ENCODE measurements at regions not wholly inside any gene's neighbourhood (a gene's known extent, or its start where the extent isn't known, plus 50 kb on each side); places are given as distances from the start of the nearest gene placed in this dataset.
"Not testable (repeated sequence)": the region's sequence is repeated elsewhere in the genome, so short reads cannot be mapped to it uniquely, and the experiment has no call there.

- DNase-seq, result not testable (repeated sequence)
Observed at GRCh38 chr4:43672265-43672885, 776.2 kb downstream of the KCTD8 start.

GRCh38 chr4:43680421-43680820 is 768.2 kb downstream of the KCTD8 start:
- DNase-seq, result no peak

- no peak for DNase-seq
Observed at GRCh38 chr4:43682551-43682950, 766.1 kb downstream of the KCTD8 start.

GRCh38 chr4:43690116-43690515 is 758.5 kb downstream of the KCTD8 start:
- DNase-seq, result no peak

- DNase-seq, result no peak
Observed at GRCh38 chr4:43693876-43694275, 754.7 kb downstream of the KCTD8 start.

- no peak for DNase-seq
Observed at GRCh38 chr4:43709443-43709842, 739.2 kb downstream of the KCTD8 start.

GRCh38 chr4:43716721-43717395 is 731.8 kb downstream of the KCTD8 start:
- no peak for DNase-seq

GRCh38 chr4:43718369-43718768 is 730.2 kb downstream of the KCTD8 start:
- DNase-seq, result no peak

GRCh38 chr4:43732829-43733426 is 715.7 kb downstream of the KCTD8 start:
- no peak for DNase-seq

GRCh38 chr4:43742083-43742482 is 706.5 kb downstream of the KCTD8 start:
- no peak for DNase-seq

GRCh38 chr4:43754566-43754965 is 694.0 kb downstream of the KCTD8 start:
- DNase-seq, result no peak

GRCh38 chr4:43757147-43757546 is 691.5 kb downstream of the KCTD8 start:
- DNase-seq, result no peak

- DNase-seq, result no peak
Observed at GRCh38 chr4:43758836-43759235, 689.8 kb downstream of the KCTD8 start.

- DNase-seq, result no peak
Observed at GRCh38 chr4:43763029-43763610, 685.5 kb downstream of the KCTD8 start.

- no peak for DNase-seq
Observed at GRCh38 chr4:43765514-43765913, 683.1 kb downstream of the KCTD8 start.

GRCh38 chr4:43766648-43767047 is 682.0 kb downstream of the KCTD8 start:
- DNase-seq, result no peak

- no peak for DNase-seq
Observed at GRCh38 chr4:43776371-43776770, 672.2 kb downstream of the KCTD8 start.

- DNase-seq, result no peak
Observed at GRCh38 chr4:43778187-43778915, 670.3 kb downstream of the KCTD8 start.

GRCh38 chr4:43781125-43781524 is 667.5 kb downstream of the KCTD8 start:
- DNase-seq, result no peak

- DNase-seq, result no peak
Observed at GRCh38 chr4:43782391-43782790, 666.2 kb downstream of the KCTD8 start.

- no peak for DNase-seq
Observed at GRCh38 chr4:43816116-43816515, 632.5 kb downstream of the KCTD8 start.

- no peak for DNase-seq
Observed at GRCh38 chr4:43822621-43823020, 626.0 kb downstream of the KCTD8 start.

- no peak for DNase-seq
Observed at GRCh38 chr4:43835869-43836268, 612.7 kb downstream of the KCTD8 start.
